ENCODE measurements at regions not wholly inside any gene's neighbourhood (a gene's known extent, or its start where the extent isn't known, plus 50 kb on each side); places are given as distances from the start of the nearest gene placed in this dataset.

GRCh38 chr3:102084006-102084405 lies 234.7 kb downstream of the NFKBIZ start:
- TF ChIP-seq CTCF (IDR thresholded peaks at IDR 0.05; ENCODE audit: borderline replicate concordance, extremely low read depth, low read length, poor library complexity, severe bottlenecking) = no peak
- TF ChIP-seq EZH2 (IDR thresholded peaks at IDR 0.05; ENCODE audit: borderline replicate concordance, low read depth, low read length, severe bottlenecking) = no peak

Data from DND-41 (cell line).